ENCODE measurements at regions not wholly inside any gene's neighbourhood (a gene's known extent, or its start where the extent isn't known, plus 50 kb on each side); places are given as distances from the start of the nearest gene placed in this dataset.

GRCh38 chr5:147017191-147017590 lies 138.6 kb upstream of the PPP2R2B start:
- Histone ChIP-seq H3K27me3 (ENCODE audit: low read length) (peaks cover 7% of the 10 kb centered on the region; the same call in 1 of the 2 replicates), H3K4me1 (ENCODE audit: insufficient read depth, low read length) (no peaks in the 10 kb centered on the region), H3K4me3 (ENCODE audit: low read length) (no peak overlapping the region), H3K9me3 (ENCODE audit: low read length) (no peaks in the 10 kb centered on the region), H3F3A (ENCODE audit: low read length, unreplicated experiment) (no peaks in the 10 kb centered on the region), H3K4me2 (ENCODE audit: low read length) (no peak overlapping the region), H3K9me2 (replicated peaks; ENCODE audit: low read length) (no peaks in the 10 kb centered on the region), H3K27ac (ENCODE audit: low read length) (no peak overlapping the region), H3K9ac (ENCODE audit: low read length) (no peak overlapping the region), H4K20me1 (ENCODE audit: low read length) (no peaks in the 10 kb centered on the region), H2AFZ (ENCODE audit: low read length) (no peak overlapping the region), H3K36me3 (ENCODE audit: low read depth, low read length) (no peaks in the 10 kb centered on the region), H3K79me2 (ENCODE audit: low read length) (no peaks in the 10 kb centered on the region)
- DNase-seq (no peak), ATAC-seq (no peak)
- intact Hi-C loops (cut with micrococcal nuclease), result no loop called here
- BruUV-seq (replicated peaks), result no TSS peak
- ChIA-PET POLR2A (ENCODE audit: unreplicated experiment) (no interaction called here), CTCF (no interaction called here)
- TF ChIP-seq EZH2phosphoT487 (IDR thresholded peaks at IDR 0.05; ENCODE audit: borderline replicate concordance, low read length) (no peak), EZH2 (IDR thresholded peaks at IDR 0.05; ENCODE audit: low read length, unreplicated experiment) (no peak), CTCF (conservative IDR thresholded peaks at IDR 0.05; ENCODE audit: low read depth, low read length) (no peak)

- Histone ChIP-seq H3K4me1 (ENCODE audit: insufficient read depth, low read length) (no peaks in the 10 kb centered on the region), H3F3A (ENCODE audit: low read length, unreplicated experiment) (no peaks in the 10 kb centered on the region), H4K20me1 (ENCODE audit: low read length) (no peaks in the 10 kb centered on the region), H3K9me2 (replicated peaks; ENCODE audit: low read length) (no peaks in the 10 kb centered on the region), H3K79me2 (ENCODE audit: low read length) (no peaks in the 10 kb centered on the region), H3K27ac (ENCODE audit: low read length) (no peak overlapping the region), H3K27me3 (ENCODE audit: low read length) (peaks cover 7% of the 10 kb centered on the region; the same call in 1 of the 2 replicates), H3K4me2 (ENCODE audit: low read length) (no peak overlapping the region), H3K9ac (ENCODE audit: low read length) (no peak overlapping the region), H2AFZ (ENCODE audit: low read length) (no peak overlapping the region), H3K9me3 (ENCODE audit: low read length) (no peaks in the 10 kb centered on the region), H3K4me3 (ENCODE audit: low read length) (no peak overlapping the region), H3K36me3 (ENCODE audit: low read depth, low read length) (no peaks in the 10 kb centered on the region)
- ATAC-seq (no peak), DNase-seq (no peak)
- intact Hi-C loops (cut with micrococcal nuclease), result no loop called here
- POLR2A ChIA-PET (ENCODE audit: unreplicated experiment), result no interaction called here
- CTCF ChIA-PET, result no interaction called here
- TF ChIP-seq CTCF (conservative IDR thresholded peaks at IDR 0.05; ENCODE audit: low read depth, low read length), result no peak
- no peak for TF ChIP-seq EZH2 (IDR thresholded peaks at IDR 0.05; ENCODE audit: low read length, unreplicated experiment)
- no peak for TF ChIP-seq EZH2phosphoT487 (IDR thresholded peaks at IDR 0.05; ENCODE audit: borderline replicate concordance, low read length)
- BruUV-seq (replicated peaks), result no TSS peak
Measured at GRCh38 chr5:147017621-147018020, 139.1 kb upstream of the PPP2R2B start.

GRCh38 chr5:147018812-147019211 lies 140.3 kb upstream of the PPP2R2B start:
- ChIA-PET POLR2A (ENCODE audit: unreplicated experiment) (no interaction called here), CTCF (no interaction called here)
- no peaks in the 10 kb centered on the region for H3K9me3 ChIP-seq (ENCODE audit: low read length)
- no peak overlapping the region for H3K4me3 ChIP-seq (ENCODE audit: low read length)
- no peak overlapping the region for H3K9ac ChIP-seq (ENCODE audit: low read length)
- no TSS peak for BruUV-seq (replicated peaks)
- H4K20me1 ChIP-seq (ENCODE audit: low read length), result no peaks in the 10 kb centered on the region
- no peaks in the 10 kb centered on the region for H3K79me2 ChIP-seq (ENCODE audit: low read length)
- no peaks in the 10 kb centered on the region for H3K9me2 ChIP-seq (replicated peaks; ENCODE audit: low read length)
- H3K36me3 ChIP-seq (ENCODE audit: low read depth, low read length), result no peaks in the 10 kb centered on the region
- no peak overlapping the region for H3K4me2 ChIP-seq (ENCODE audit: low read length)
- intact Hi-C loops (cut with micrococcal nuclease), result no loop called here
- no peaks in the 10 kb centered on the region for H3K4me1 ChIP-seq (ENCODE audit: insufficient read depth, low read length)
- TF ChIP-seq CTCF (conservative IDR thresholded peaks at IDR 0.05; ENCODE audit: low read depth, low read length) (no peak), EZH2 (IDR thresholded peaks at IDR 0.05; ENCODE audit: low read length, unreplicated experiment) (no peak), EZH2phosphoT487 (IDR thresholded peaks at IDR 0.05; ENCODE audit: borderline replicate concordance, low read length) (no peak)
- H3K27ac ChIP-seq (ENCODE audit: low read length), result no peak overlapping the region
- peaks cover 7% of the 10 kb centered on the region; the same call in 1 of the 2 replicates for H3K27me3 ChIP-seq (ENCODE audit: low read length)
- ATAC-seq (no peak), DNase-seq (no peak)
- H2AFZ ChIP-seq (ENCODE audit: low read length), result no peak overlapping the region
- H3F3A ChIP-seq (ENCODE audit: low read length, unreplicated experiment), result no peaks in the 10 kb centered on the region

All from PC-3 (cell line).